CD4-positive, alpha-beta T cell treated with Interleukin-15 for 1 hour (primary cell): ENCODE measurements at regions not wholly inside any gene's neighbourhood (a gene's known extent, or its start where the extent isn't known, plus 50 kb on each side); places are given as distances from the start of the nearest gene placed in this dataset.

ENCODE experiments used
- DNase-seq: peaks from one replicate; pipeline ENCODE4 v3.0.0-alpha.2; 2020

- DNase-seq: no peak
Observed at GRCh38 chr12:66971816-66972215, 292.9 kb upstream of the GRIP1 start.

DNA sequence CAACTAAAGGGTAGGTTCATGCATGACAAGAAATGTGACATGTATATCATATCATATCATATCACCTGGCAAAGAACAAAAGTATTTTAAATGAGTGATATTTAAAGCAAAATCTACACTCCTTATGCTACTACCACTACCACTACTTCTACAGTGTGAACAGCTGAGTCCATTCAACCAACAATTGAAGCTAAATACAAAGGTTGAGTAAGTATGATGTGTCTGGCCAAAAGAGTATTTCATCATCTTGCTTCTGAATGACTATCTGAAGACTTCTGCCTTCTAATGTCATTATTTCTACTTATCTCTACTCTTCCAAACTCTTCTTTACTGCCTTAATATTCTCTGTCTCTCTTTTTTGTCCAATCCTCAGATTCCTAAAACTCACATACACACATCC lies 292.6 kb upstream of the CAND1 start:
- no peak for DNase-seq

- DNase-seq: no peak
Observed at GRCh38 chr12:66978802-66979201, 290.4 kb upstream of the CAND1 start.

DNA sequence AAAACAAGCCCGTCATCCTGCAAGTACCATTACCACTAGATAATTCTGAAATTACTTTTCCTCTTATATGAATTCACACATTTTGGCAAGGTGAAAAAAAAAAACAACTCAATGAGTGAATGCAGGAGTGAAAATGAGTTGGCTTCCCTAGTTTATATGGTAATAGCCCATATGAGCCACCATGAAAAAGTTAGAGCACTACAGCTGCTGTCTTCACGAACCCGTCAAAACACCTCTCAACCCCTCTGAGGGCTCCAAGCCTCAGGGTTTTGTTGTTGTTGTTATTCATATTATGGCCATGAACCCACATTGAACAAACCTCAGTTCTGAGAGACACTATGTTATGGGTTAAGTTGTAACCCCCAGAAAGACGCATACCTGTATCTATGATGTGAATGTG lies 289.9 kb upstream of the CAND1 start:
- no peak for DNase-seq

DNA sequence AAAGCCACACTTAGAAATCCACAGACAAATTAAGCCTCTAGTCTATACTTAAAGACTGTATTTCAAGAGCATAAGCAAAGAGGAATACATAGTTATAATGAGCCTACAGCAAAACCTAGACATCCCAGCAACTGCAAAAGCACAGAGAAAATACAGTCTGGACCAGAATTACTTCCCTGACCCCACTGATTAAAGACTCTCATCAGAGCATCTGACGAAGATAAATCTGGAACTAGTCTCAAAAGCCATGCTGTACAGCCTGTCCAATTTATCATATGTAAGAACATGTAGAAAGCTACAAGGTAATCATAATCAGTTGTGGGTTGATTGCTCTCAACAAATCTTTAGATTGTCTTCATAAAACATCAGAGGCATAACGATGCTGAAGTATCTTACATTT lies 285.1 kb upstream of the CAND1 start:
- DNase-seq: no peak

- DNase-seq: no peak
Observed at GRCh38 chr12:66984962-66985361, 284.2 kb upstream of the CAND1 start.

GRCh38 chr12:66999141-66999540 lies 270.0 kb upstream of the CAND1 start:
- DNase-seq: no peak

- DNase-seq: no peak
Observed at GRCh38 chr12:67001251-67001650, 267.9 kb upstream of the CAND1 start.

- no peak for DNase-seq
Observed at GRCh38 chr12:67002720-67003119, 266.4 kb upstream of the CAND1 start.

- no peak for DNase-seq
Observed at GRCh38 chr12:67006610-67007009, 262.5 kb upstream of the CAND1 start.

GRCh38 chr12:67014642-67015041 lies 254.5 kb upstream of the CAND1 start:
- no peak for DNase-seq

GRCh38 chr12:67018105-67018504 lies 251.1 kb upstream of the CAND1 start:
- DNase-seq: no peak

GRCh38 chr12:67019070-67019469 lies 250.1 kb upstream of the CAND1 start:
- DNase-seq: no peak

- peak; percentile 18 for DNase-seq
Observed at GRCh38 chr12:67025543-67026114, 243.5 kb upstream of the CAND1 start.

DNA sequence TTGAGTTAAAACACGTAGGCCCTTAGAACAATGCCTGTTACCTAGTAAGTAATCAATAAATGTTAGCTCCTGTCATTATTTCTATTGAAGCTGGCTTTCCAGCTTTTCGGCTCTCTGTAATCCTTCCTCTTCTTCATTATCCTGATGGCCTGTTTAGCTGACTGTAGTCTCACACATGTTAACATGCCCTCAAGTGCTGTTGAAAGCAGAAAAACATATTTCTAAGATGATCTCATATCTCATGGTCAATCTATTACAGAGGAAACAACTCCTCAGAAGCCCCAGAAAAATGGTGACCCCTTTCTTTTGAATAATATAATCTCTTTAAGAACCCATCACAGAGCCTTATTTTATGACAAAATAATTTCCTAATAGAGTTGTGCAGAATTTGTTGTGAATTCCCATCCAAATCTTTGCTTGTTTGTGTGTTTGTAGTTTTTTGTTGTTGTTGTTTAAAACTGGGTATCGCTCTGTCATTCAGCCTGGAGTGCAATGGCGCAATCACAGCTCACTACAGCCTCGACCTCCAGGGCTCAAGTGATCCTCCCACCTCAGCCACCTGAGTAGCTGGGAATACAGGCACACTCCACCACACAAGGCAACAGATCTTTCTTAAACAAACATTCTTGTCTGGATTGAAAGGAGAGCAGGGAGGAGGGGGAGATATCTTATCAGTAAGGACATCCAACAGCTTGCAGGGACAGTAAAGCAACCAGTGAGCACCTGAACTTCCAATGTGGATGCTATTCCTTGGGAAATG lies 242.5 kb upstream of the CAND1 start:
- DNase-seq: no peak

- no peak for DNase-seq
Observed at GRCh38 chr12:67028529-67028928, 240.6 kb upstream of the CAND1 start.

DNA sequence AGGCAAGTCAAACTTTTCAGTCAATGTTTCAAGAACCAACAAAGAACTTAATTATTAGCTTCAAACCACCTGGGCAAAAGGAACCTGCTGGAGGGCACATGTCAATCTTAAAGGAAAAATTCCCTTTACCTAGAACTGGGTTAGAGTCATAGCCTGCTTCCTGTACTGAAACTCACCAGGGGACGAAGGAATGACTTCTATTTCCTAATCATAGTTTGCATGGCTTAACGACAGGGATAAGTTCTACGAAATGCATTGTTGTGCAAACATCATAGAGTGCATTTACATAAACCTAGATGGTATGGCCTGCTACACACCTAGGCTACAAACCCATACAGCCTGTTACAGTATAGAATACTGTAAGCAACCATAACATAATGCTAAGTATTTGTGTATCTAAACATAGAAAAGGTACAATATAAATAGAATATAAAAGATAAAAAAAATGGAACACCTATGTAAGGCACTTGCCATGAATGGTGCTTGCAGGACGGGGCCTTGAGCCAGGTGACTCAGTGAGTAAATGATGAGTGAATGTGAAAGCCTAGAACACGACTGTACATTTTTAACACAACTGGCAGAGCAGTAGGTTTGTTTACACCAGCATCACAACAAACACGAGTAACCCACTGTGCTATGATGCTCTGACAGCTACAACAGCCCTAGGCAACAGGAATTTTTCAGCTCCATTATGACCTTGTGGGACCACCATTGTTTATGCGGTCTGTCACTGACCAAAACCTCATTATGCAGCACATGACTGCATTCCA lies 234.9 kb upstream of the CAND1 start:
- DNase-seq: no peak

DNA sequence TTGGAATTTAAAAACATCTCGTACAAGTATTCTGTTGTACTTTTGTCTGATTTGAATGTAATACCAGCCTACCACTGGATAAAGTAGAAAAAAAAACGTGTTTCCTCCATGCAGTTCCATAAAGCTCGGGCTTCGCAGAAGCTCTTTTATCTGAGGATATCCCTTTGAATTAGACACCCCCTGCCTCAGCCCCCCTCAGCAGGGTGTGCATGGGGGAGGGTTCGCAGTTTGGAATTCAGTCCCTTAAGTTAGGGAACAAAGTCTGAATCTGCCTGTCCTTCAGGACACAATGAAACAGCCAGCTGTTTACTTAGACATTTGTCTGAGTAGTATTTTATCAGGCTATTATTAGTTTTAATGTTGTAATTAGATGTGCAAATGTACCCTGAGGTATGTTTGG lies 234.0 kb upstream of the CAND1 start:
- no peak for DNase-seq

- no peak for DNase-seq
Observed at GRCh38 chr12:67038486-67038885, 230.7 kb upstream of the CAND1 start.

DNA sequence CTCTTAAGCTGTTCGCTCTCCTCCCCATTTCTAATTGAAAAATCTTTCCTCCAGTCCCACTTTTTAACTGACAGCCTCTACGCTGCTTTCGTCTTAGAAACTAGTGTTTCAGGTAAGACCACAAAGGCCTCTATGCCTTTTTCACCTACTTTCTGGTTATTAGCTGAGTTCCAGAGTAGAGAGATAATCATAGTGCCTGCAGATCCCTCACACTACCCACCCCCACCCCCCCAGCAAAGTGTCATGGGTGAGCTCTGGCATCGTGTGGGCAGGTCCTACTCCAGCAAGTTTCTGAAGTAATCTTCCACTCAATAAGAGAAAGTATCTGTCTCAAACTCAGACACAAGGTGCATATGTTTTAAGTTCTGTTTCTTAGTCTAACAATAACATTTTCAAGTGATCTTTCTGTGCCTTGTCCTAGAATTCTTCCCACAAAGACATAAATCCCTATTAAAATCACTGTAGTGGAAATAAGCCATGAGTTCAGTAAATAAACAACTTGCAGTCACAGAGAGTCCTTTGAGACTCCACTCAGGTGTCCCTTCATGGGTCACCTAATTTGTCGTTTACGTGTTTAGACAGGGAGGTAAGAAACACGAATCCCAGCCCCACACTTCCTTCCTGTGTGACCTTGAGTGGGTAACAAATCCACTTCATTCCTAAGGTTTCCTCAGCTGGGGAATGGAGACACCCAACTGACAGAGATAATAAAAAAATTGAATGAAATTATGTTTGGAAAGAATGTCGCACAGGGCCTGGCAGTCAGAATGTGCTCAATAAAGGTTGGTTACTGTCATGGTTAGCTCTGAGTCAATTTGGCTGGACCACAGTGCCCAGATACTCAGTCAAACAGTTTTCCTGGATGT lies 228.9 kb upstream of the CAND1 start:
- no peak for DNase-seq

DNA sequence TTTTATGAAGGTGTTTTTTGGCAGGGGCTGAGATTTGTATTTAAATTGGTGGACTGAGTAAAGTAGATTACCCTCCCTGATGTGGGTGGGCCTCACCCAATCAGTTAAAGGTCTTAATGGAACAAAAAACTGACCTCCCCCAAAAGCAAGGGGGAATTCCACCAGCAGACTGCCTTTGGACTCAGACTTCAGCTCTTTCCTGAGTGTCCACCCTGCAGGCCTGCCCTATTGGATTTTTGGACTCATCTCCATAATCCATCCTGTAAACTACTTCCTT lies 228.4 kb upstream of the CAND1 start:
- DNase-seq: no peak

- no peak for DNase-seq
Observed at GRCh38 chr12:67042697-67043131, 226.4 kb upstream of the CAND1 start.

GRCh38 chr12:67043771-67044170 lies 225.4 kb upstream of the CAND1 start:
- no peak for DNase-seq
